ENCODE measurements at regions not wholly inside any gene's neighbourhood (a gene's known extent, or its start where the extent isn't known, plus 50 kb on each side); places are given as distances from the start of the nearest gene placed in this dataset.

- DNase-seq (ENCODE audit: low read depth, low spot score) (no peak), ATAC-seq (no peak)
- BruUV-seq (replicated peaks), result no TSS peak
- Histone ChIP-seq H3K4me1 (ENCODE audit: control insufficient read depth in 1 of 2, insufficient read depth in 2 of 2, low read length in 2 of 2) (peaks cover 0 to 4% of the 10 kb centered on the region in 2 experiments; a peak in 1 of 4 replicates), H3K27ac (ENCODE audit: low read depth, low read length) (no peak overlapping the region), H3K4me3 (replicated peaks in 1 of 2; ENCODE audit: low read depth in 1 of 2, low read length in 2 of 2) (no peak overlapping the region), H3K9me2 (ENCODE audit: insufficient read depth) (no peaks in the 10 kb centered on the region), H3K9ac (ENCODE audit: low read length) (no peak overlapping the region), H3K36me3 (ENCODE audit: control insufficient read depth in 1 of 2, insufficient read depth in 2 of 2, low read length in 2 of 2) (no peaks in the 10 kb centered on the region), H3K9me3 (ENCODE audit: control insufficient read depth in 1 of 2, insufficient read depth in 1 of 2, low read depth in 1 of 2, low read length in 2 of 2) (no peaks in the 10 kb centered on the region), H2AFZ (ENCODE audit: low read depth, low read length, poor library complexity, severe bottlenecking) (no peak overlapping the region), H3K27me3 (ENCODE audit: insufficient read depth, low read length) (no peaks in the 10 kb centered on the region), H4K20me1 (ENCODE audit: insufficient read depth) (no peaks in the 10 kb centered on the region), H3K79me2 (ENCODE audit: insufficient read depth, low read length) (no peaks in the 10 kb centered on the region), H3K4me2 (ENCODE audit: low read length) (no peak overlapping the region)
- CTCF ChIA-PET, result no interaction called here
- POLR2A ChIA-PET, result no interaction called here
- TF ChIP-seq CTCF (IDR thresholded peaks at IDR 0.05 in 2 of 3, conservative IDR thresholded peaks at IDR 0.05 in 1 of 3; ENCODE audit: borderline replicate concordance in 1 of 3, insufficient read depth in 1 of 3, low read depth in 2 of 3, low read length in 2 of 3) (no peak), REST (IDR thresholded peaks at IDR 0.05; ENCODE audit: low read depth) (no peak), RAD21 (IDR thresholded peaks at IDR 0.05; ENCODE audit: low read depth) (no peak), SRF (IDR thresholded peaks at IDR 0.05; ENCODE audit: low read depth) (no peak), SIN3A (IDR thresholded peaks at IDR 0.05; ENCODE audit: low read depth) (no peak), ZNF274 (IDR thresholded peaks at IDR 0.05; ENCODE audit: low read depth, low read length) (no peak), POLR2A (IDR thresholded peaks at IDR 0.05; ENCODE audit: borderline replicate concordance, extremely low read depth, insufficient read depth, insufficient read length) (no peak), EGR1 (IDR thresholded peaks at IDR 0.05; ENCODE audit: low read depth) (no peak), CBX3 (IDR thresholded peaks at IDR 0.05; ENCODE audit: low read depth) (no peak), EZH2 (IDR thresholded peaks at IDR 0.05) (no peak), ELF1 (IDR thresholded peaks at IDR 0.05; ENCODE audit: borderline replicate concordance, low read depth) (no peak)
- RAD21 ChIA-PET (ENCODE audit: low non-redundant PET in 1 of 2, low total read pairs in 2 of 2, uncharacterized antibody in 2 of 2, unreplicated experiment in 2 of 2), result no interaction called here
- intact Hi-C loops (cut with micrococcal nuclease), result no loop called here
Observed at GRCh38 chr5:96143450-96143849, 181.8 kb upstream of the ELL2 start.

All from HCT116 (cell line).